WTC11 (cell line): ENCODE measurements at regions not wholly inside any gene's neighbourhood (a gene's known extent, or its start where the extent isn't known, plus 50 kb on each side); places are given as distances from the start of the nearest gene placed in this dataset.

Source experiments
- ATAC-seq: fragments of 200-7000 bp; cut with Tn5 transposase; 2 replicates; pipeline ENCODE4 v1.10.0; 2021; ENCODE audit warnings: mild to moderate bottlenecking, moderate library complexity
- CTCF ChIA-PET: fragments of 300-600 bp; sonication (Branson Sonifier 250); formaldehyde crosslinking; loops from one replicate; lab custom pipeline; 2021; ENCODE audit warnings: antibody characterized with exemption; lab: Charles Lee
- POLR2A ChIA-PET: fragments of 350-600 bp; sonication (Branson Sonifier 250); formaldehyde crosslinking; loops from one replicate; lab custom pipeline; 2021; ENCODE audit warnings: antibody characterized with exemption; lab: Charles Lee
- DNase-seq: peaks from one replicate; pipeline ENCODE4 v3.0.0; 2021; ENCODE audit warnings: low spot score
- H3K27ac Mint-ChIP-seq: 2 replicates; pipeline ENCODE4 v1.8.0; 2021; ENCODE audit warnings: mixed read lengths
- H3K27me3 Mint-ChIP-seq: 2 replicates; pipeline ENCODE4 v1.8.0; 2021; ENCODE audit warnings: low read depth, mild to moderate bottlenecking, moderate library complexity, mixed read lengths
- H3K36me3 Mint-ChIP-seq: 2 replicates; pipeline ENCODE4 v1.8.0; 2021; ENCODE audit warnings: mixed read lengths
- H3K4me1 Mint-ChIP-seq: 2 replicates; pipeline ENCODE4 v1.8.0; 2022; ENCODE audit warnings: mixed read lengths
- H3K4me3 Mint-ChIP-seq: 2 replicates; pipeline ENCODE4 v1.8.0; 2021; ENCODE audit warnings: mild to moderate bottlenecking, moderate library complexity, mixed read lengths
- H3K9me3 Mint-ChIP-seq: 2 replicates; pipeline ENCODE4 v1.8.0; 2021; ENCODE audit warnings: mixed read lengths
- ARID4B ChIP-seq: sonication (generic); formaldehyde crosslinking; IDR thresholded peaks from 2 replicates; pipeline ENCODE4 v1.8.0; 2023; ENCODE audit warnings: missing genetic modification reagents, mild to moderate bottlenecking, borderline replicate concordance
- ATF1 ChIP-seq: sonication (generic); formaldehyde crosslinking; IDR thresholded peaks from 2 replicates; pipeline ENCODE4 v1.8.1; 2023; ENCODE audit warnings: mild to moderate bottlenecking, moderate library complexity, missing genetic modification reagents
- ATF2 ChIP-seq: sonication (generic); formaldehyde crosslinking; IDR thresholded peaks from 2 replicates; pipeline ENCODE4 v1.8.1; 2022; ENCODE audit warnings: low read depth, missing genetic modification reagents, borderline replicate concordance
- ATF6 ChIP-seq: sonication (generic); formaldehyde crosslinking; IDR thresholded peaks from 2 replicates; pipeline ENCODE4 v1.8.1; 2023; ENCODE audit warnings: mild to moderate bottlenecking, missing genetic modification reagents
- CBFB ChIP-seq: sonication (generic); formaldehyde crosslinking; IDR thresholded peaks from 2 replicates; pipeline ENCODE4 v1.8.1; 2022; ENCODE audit warnings: mild to moderate bottlenecking, low read depth, missing genetic modification reagents
- CDX4 ChIP-seq: fragments of 250-450 bp; sonication (Bioruptor Pico); IDR thresholded peaks from 2 replicates; pipeline ENCODE4 v1.9.0; 2021; ENCODE audit warnings: moderate library complexity, mild to moderate bottlenecking, inconsistent platforms, borderline replicate concordance
- CREB1 ChIP-seq: sonication (generic); formaldehyde crosslinking; IDR thresholded peaks from 2 replicates; pipeline ENCODE4 v1.8.0; 2023; ENCODE audit warnings: mild to moderate bottlenecking, missing genetic modification reagents
- E2F4 ChIP-seq: sonication (generic); formaldehyde crosslinking; IDR thresholded peaks from 2 replicates; pipeline ENCODE4 v1.8.1; 2022; ENCODE audit warnings: low read depth, mild to moderate bottlenecking, moderate library complexity, missing genetic modification reagents, borderline replicate concordance
- ELF4 ChIP-seq: sonication (generic); formaldehyde crosslinking; IDR thresholded peaks from 2 replicates; pipeline ENCODE4 v1.8.1; 2022; ENCODE audit warnings: low read depth, mild to moderate bottlenecking, moderate library complexity, missing genetic modification reagents
- MAX ChIP-seq: sonication (generic); formaldehyde crosslinking; IDR thresholded peaks from 2 replicates; pipeline ENCODE4 v1.8.0; 2022; ENCODE audit warnings: mild to moderate bottlenecking, missing genetic modification reagents
- NFATC4 ChIP-seq: fragments of 250-450 bp; sonication (Bioruptor Pico); IDR thresholded peaks from 2 replicates; pipeline ENCODE4 v1.9.0; 2021; ENCODE audit warnings: mild to moderate bottlenecking
- NR1H2 ChIP-seq: sonication (generic); formaldehyde crosslinking; IDR thresholded peaks from 2 replicates; pipeline ENCODE4 v1.9.0; 2021; ENCODE audit warnings: mild to moderate bottlenecking, moderate library complexity, missing genetic modification reagents
- OVOL2 ChIP-seq: fragments of 250-450 bp; sonication (Bioruptor Pico); IDR thresholded peaks from 2 replicates; pipeline ENCODE4 v1.9.0; 2021; ENCODE audit warnings: mild to moderate bottlenecking, borderline replicate concordance
- PRRX2 ChIP-seq: fragments of 250-450 bp; sonication (Bioruptor Pico); IDR thresholded peaks from 2 replicates; pipeline ENCODE4 v1.8.0; 2021; ENCODE audit warnings: mild to moderate bottlenecking
- SMAD3 ChIP-seq: sonication (generic); formaldehyde crosslinking; IDR thresholded peaks from 2 replicates; pipeline ENCODE4 v1.8.0; 2022; ENCODE audit warnings: missing genetic modification reagents, mild to moderate bottlenecking, borderline replicate concordance
- SOX15 ChIP-seq: fragments of 250-450 bp; sonication (Bioruptor Pico); IDR thresholded peaks from 2 replicates; pipeline ENCODE4 v1.9.0; 2021; ENCODE audit warnings: mild to moderate bottlenecking
- TCF7 ChIP-seq: sonication (generic); formaldehyde crosslinking; IDR thresholded peaks from 2 replicates; pipeline ENCODE4 v1.8.0; 2022; ENCODE audit warnings: mild to moderate bottlenecking, low read depth, missing genetic modification reagents, moderate library complexity
- USF1 ChIP-seq: sonication (generic); formaldehyde crosslinking; IDR thresholded peaks from 2 replicates; pipeline ENCODE4 v1.8.0; 2022; ENCODE audit warnings: mild to moderate bottlenecking, missing genetic modification reagents
- ZNF416 ChIP-seq: fragments of 250-450 bp; sonication (Bioruptor Pico); IDR thresholded peaks from 2 replicates; pipeline ENCODE4 v1.9.0; 2021; ENCODE audit warnings: mild to moderate bottlenecking, inconsistent platforms
- ZNF423 ChIP-seq: fragments of 250-450 bp; sonication (Bioruptor Pico); IDR thresholded peaks from 2 replicates; pipeline ENCODE4 v2.1.2; 2022; ENCODE audit warnings: mild to moderate bottlenecking, moderate library complexity
- ZNF512 ChIP-seq: sonication (generic); formaldehyde crosslinking; IDR thresholded peaks from 2 replicates; pipeline ENCODE4 v1.8.1; 2022; ENCODE audit warnings: missing genetic modification reagents, borderline replicate concordance
- ZNF671 ChIP-seq: fragments of 250-450 bp; sonication (Bioruptor Pico); IDR thresholded peaks from 2 replicates; pipeline ENCODE4 v1.8.0; 2021; ENCODE audit warnings: mild to moderate bottlenecking

- TF ChIP-seq E2F4 (CRISPR knock-in tag) (no peak), ATF6 (CRISPR knock-in tag) (no peak), SMAD3 (CRISPR knock-in tag) (no peak), CBFB (CRISPR knock-in tag) (no peak), ARID4B (no peak), USF1 (CRISPR knock-in tag) (no peak), SOX15 (CRISPR knock-in tag) (no peak), MAX (CRISPR knock-in tag) (no peak)
- ATAC-seq (no peak), DNase-seq (no peak)
- H3K36me3 Mint-ChIP-seq = 0 out of 2 replicates have a peak, but pooled peaks cover 4% of the 10 kb centered on the region
- H3K4me1 Mint-ChIP-seq = no peaks in the 10 kb centered on the region
- ChIA-PET CTCF (no interaction called here), POLR2A (no interaction called here)
- no peaks in the 10 kb centered on the region; the same call in 1 of the 2 replicates for H3K27me3 Mint-ChIP-seq
- H3K4me3 Mint-ChIP-seq = no peak overlapping the region
- H3K27ac Mint-ChIP-seq = no peak overlapping the region
- H3K9me3 Mint-ChIP-seq = peaks cover 4% of the 10 kb centered on the region
Measured at GRCh38 chr22:47392729-47393128, 630.3 kb downstream of the TBC1D22A start.

GRCh38 chr22:47392054-47392347 lies 629.6 kb downstream of the TBC1D22A start:
- Mint-ChIP-seq H3K27ac (no peak overlapping the region), H3K36me3 (0 out of 2 replicates have a peak, but pooled peaks cover 2% of the 10 kb centered on the region), H3K4me3 (no peak overlapping the region), H3K4me1 (no peaks in the 10 kb centered on the region), H3K27me3 (no peaks in the 10 kb centered on the region; the same call in 1 of the 2 replicates), H3K9me3 (peaks cover 2% of the 10 kb centered on the region)
- DNase-seq (no peak), ATAC-seq (no peak)
- CTCF ChIA-PET = no interaction called here
- POLR2A ChIA-PET = no interaction called here
- TF ChIP-seq NR1H2 (CRISPR knock-in tag) (no peak), OVOL2 (CRISPR knock-in tag) (no peak), CREB1 (CRISPR knock-in tag) (no peak), ZNF512 (CRISPR knock-in tag) (no peak), CBFB (CRISPR knock-in tag) (no peak), ZNF416 (CRISPR knock-in tag) (no peak), ZNF671 (CRISPR knock-in tag) (no peak), USF1 (CRISPR knock-in tag) (no peak), ATF2 (no peak), NFATC4 (CRISPR knock-in tag) (no peak), CDX4 (CRISPR knock-in tag) (no peak), ATF1 (CRISPR knock-in tag) (no peak), ELF4 (CRISPR knock-in tag) (no peak), TCF7 (no peak), PRRX2 (CRISPR knock-in tag) (no peak), ZNF423 (no peak)
